HCT116 (cell line): ENCODE measurements at regions not wholly inside any gene's neighbourhood (a gene's known extent, or its start where the extent isn't known, plus 50 kb on each side); places are given as distances from the start of the nearest gene placed in this dataset.

ENCODE experiments used
- ATAC-seq: fragments of 200-7000 bp; cut with Tn5 transposase; 2 replicates; pipeline ENCODE4 v1.9.1; 2020; ENCODE audit warnings: mild to moderate bottlenecking, moderate library complexity
- BruUV-seq: library from RNA; stranded (reverse); fragments of 400-500 nt; replicated peaks from 2 replicates; lab custom pipeline; 2021; lab: Mats Ljungman, UMichigan
- CTCF ChIA-PET: fragments of 300-600 bp; sonication (Branson Sonifier 250); formaldehyde crosslinking; loops from one replicate; lab custom pipeline; 2021; ENCODE audit warnings: antibody characterized with exemption; lab: Charles Lee
- POLR2A ChIA-PET: fragments of 300-600, 350-600 bp; sonication (Branson Sonifier 250); formaldehyde crosslinking; loops from one replicate; lab custom pipeline; 2021; ENCODE audit warnings: antibody characterized with exemption; lab: Charles Lee
- RAD21 ChIA-PET, 2 experiments: fragments of 300-600 bp; sonication (Branson Sonifier 250); formaldehyde crosslinking; loops; one replicate each; lab custom pipeline; 2023; ENCODE audit warnings: low total read pairs in 2 of 2; ENCODE audit not compliant: uncharacterized antibody in 2 of 2, unreplicated experiment in 2 of 2, low non-redundant PET in 1 of 2; lab: Charles Lee
- DNase-seq: peaks from one replicate; pipeline ENCODE4 v3.0.0-alpha.2; 2010; ENCODE audit warnings: low read depth, low spot score
- H2AFZ ChIP-seq: fragments of 200-600 bp; shearing (Covaris generic), sonication (generic); 2 replicates; pipeline ENCODE4 v1.6.1; 2017; ENCODE audit warnings: low read depth, mixed run types, mixed read lengths, antibody characterized with exemption, low read length; ENCODE audit not compliant: poor library complexity, severe bottlenecking
- H3K27ac ChIP-seq: 2 replicates; pipeline ENCODE4 v1.5.1; 2012; ENCODE audit warnings: low read depth, low read length
- H3K27me3 ChIP-seq: fragments of 200-600 bp; sonication (generic); 2 replicates; pipeline ENCODE4 v1.6.1; 2016; ENCODE audit warnings: mixed run types, low read length, mixed read lengths; ENCODE audit not compliant: insufficient read depth
- H3K36me3 ChIP-seq, 2 experiments: fragments of 200-500 bp in 1 of 2; fragments of 200-600 bp in 1 of 2; sonication (Bioruptor generic) in 1 of 2; sonication (generic) in 1 of 2; 2 replicates each; pipeline versions ENCODE4 v1.5.1 to v1.6.1; 2014 to 2016; ENCODE audit warnings: low read length in 2 of 2, inconsistent platforms in 1 of 2, mixed read lengths in 1 of 2, mixed run types in 1 of 2; ENCODE audit not compliant: insufficient read depth in 2 of 2, control insufficient read depth in 1 of 2
- H3K4me1 ChIP-seq, 2 experiments: fragments of 200-600 bp in 1 of 2; sonication (generic) in 1 of 2; 2 replicates each; pipeline versions ENCODE4 v1.5.1 to v1.6.1; 2012 to 2017; ENCODE audit warnings: low read length in 2 of 2, inconsistent platforms in 1 of 2, mild to moderate bottlenecking in 1 of 2, mixed read lengths in 1 of 2, mixed run types in 1 of 2, moderate library complexity in 1 of 2; ENCODE audit not compliant: insufficient read depth in 2 of 2, control insufficient read depth in 1 of 2
- H3K4me2 ChIP-seq: fragments of 200-600 bp; sonication (generic); 2 replicates; pipeline ENCODE4 v1.6.1; 2017; ENCODE audit warnings: mixed run types, low read length, mixed read lengths
- H3K4me3 ChIP-seq, 2 experiments: fragments of 200-600 bp in 1 of 2; sonication (generic) in 1 of 2; replicated peaks in 1 of 2; 2 replicates each; pipeline ENCODE4 v1.5.1; 2011 to 2016; ENCODE audit warnings: low read length in 2 of 2, control low read depth in 1 of 2, low read depth in 1 of 2, mild to moderate bottlenecking in 1 of 2, mixed read lengths in 1 of 2, mixed run types in 1 of 2
- H3K79me2 ChIP-seq: fragments of 200-600 bp; sonication (generic); 2 replicates; pipeline ENCODE4 v1.6.1; 2017; ENCODE audit warnings: mild to moderate bottlenecking, mixed run types, low read length, moderate library complexity, mixed read lengths; ENCODE audit not compliant: insufficient read depth
- H3K9ac ChIP-seq: fragments of 200-600 bp; sonication (generic); 2 replicates; pipeline ENCODE4 v1.6.1; 2016; ENCODE audit warnings: low read length, mixed read lengths
- H3K9me2 ChIP-seq: fragments of 200-600 bp; sonication (generic), shearing (Covaris generic); 2 replicates; pipeline ENCODE4 v1.6.1; 2017; ENCODE audit warnings: mixed run types, mild to moderate bottlenecking, moderate library complexity; ENCODE audit not compliant: insufficient read depth
- H3K9me3 ChIP-seq, 2 experiments: fragments of 200-500 bp in 1 of 2; fragments of 200-600 bp in 1 of 2; sonication (Bioruptor generic) in 1 of 2; sonication (generic) in 1 of 2; 2 replicates each; pipeline ENCODE4 v1.6.1; 2014 to 2017; ENCODE audit warnings: low read length in 2 of 2, mixed read lengths in 2 of 2, inconsistent platforms in 1 of 2, low read depth in 1 of 2, mild to moderate bottlenecking in 1 of 2, mixed run types in 1 of 2, moderate library complexity in 1 of 2; ENCODE audit not compliant: control insufficient read depth in 1 of 2, insufficient read depth in 1 of 2
- H4K20me1 ChIP-seq: fragments of 200-600 bp; sonication (generic), shearing (Covaris generic); 2 replicates; pipeline ENCODE4 v1.6.1; 2017; ENCODE audit warnings: mixed run types, mild to moderate bottlenecking, moderate library complexity; ENCODE audit not compliant: insufficient read depth
- CBX3 ChIP-seq: IDR thresholded peaks from 2 replicates; pipeline ENCODE4 v1.6.1; 2012; ENCODE audit warnings: low read depth
- CEBPB ChIP-seq: IDR thresholded peaks from 2 replicates; pipeline ENCODE4 v1.6.1; 2012; ENCODE audit warnings: low read depth
- EGR1 ChIP-seq: IDR thresholded peaks from 2 replicates; pipeline ENCODE4 v1.6.1; 2012; ENCODE audit warnings: low read depth
- ELF1 ChIP-seq: IDR thresholded peaks from 2 replicates; pipeline ENCODE4 v1.6.1; 2012; ENCODE audit warnings: low read depth, borderline replicate concordance
- EZH2 ChIP-seq: fragments of 200-600 bp; sonication (generic); IDR thresholded peaks from 2 replicates; pipeline ENCODE4 v1.6.1; 2017; ENCODE audit warnings: antibody characterized with exemption, mixed run types
- FOSL1 ChIP-seq: IDR thresholded peaks from 2 replicates; pipeline ENCODE4 v1.6.1; 2012; ENCODE audit warnings: low read depth
- POLR2A ChIP-seq: IDR thresholded peaks from 2 replicates; pipeline ENCODE4 v1.7.0; 2011; ENCODE audit warnings: borderline replicate concordance; ENCODE audit not compliant: insufficient read depth, insufficient read length; ENCODE audit errors: extremely low read depth
- POLR2AphosphoS5 ChIP-seq: IDR thresholded peaks from 2 replicates; pipeline ENCODE4 v1.6.1; 2011; ENCODE audit warnings: mild to moderate bottlenecking, low read depth, low read length, moderate library complexity
- RAD21 ChIP-seq: IDR thresholded peaks from 2 replicates; pipeline ENCODE4 v1.6.1; 2012; ENCODE audit warnings: low read depth, mild to moderate bottlenecking
- SP1 ChIP-seq: IDR thresholded peaks from 2 replicates; pipeline ENCODE4 v1.6.1; 2012; ENCODE audit warnings: low read depth
- SRF ChIP-seq: IDR thresholded peaks from 2 replicates; pipeline ENCODE4 v1.6.1; 2012; ENCODE audit warnings: low read depth
- YY1 ChIP-seq: IDR thresholded peaks from 2 replicates; pipeline ENCODE4 v1.6.1; 2011; ENCODE audit warnings: low read length, low read depth, moderate library complexity, mild to moderate bottlenecking; ENCODE audit not compliant: insufficient replicate concordance; ENCODE audit errors: extremely low read depth
- ZFX ChIP-seq: fragments of 450-650 bp; IDR thresholded peaks from 2 replicates; pipeline ENCODE4 v1.6.1; 2017
- intact Hi-C: fragments of 100-400 bp; cut with micrococcal nuclease; formaldehyde crosslinking; loops from 2 replicates; pipeline ENCODE4 v1.10.0; 2022
- TF ChIP-seq, protein P1 (sequence below): IDR thresholded peaks from 2 replicates; pipeline ENCODE4 v1.6.1; 2011; ENCODE audit warnings: mild to moderate bottlenecking, low read length, moderate library complexity; ENCODE audit not compliant: insufficient replicate concordance; ENCODE audit errors: extremely low read depth
- TF ChIP-seq, protein P2 (sequence below), 3 experiments: fragments of 200-600 bp in 1 of 3; sonication (generic) in 1 of 3; IDR thresholded peaks in 2 of 3; conservative IDR thresholded peaks in 1 of 3; 2 replicates each; pipeline ENCODE4 v1.5.1; 2012 to 2017; ENCODE audit warnings: low read depth in 2 of 3, low read length in 2 of 3, antibody characterized with exemption in 1 of 3, borderline replicate concordance in 1 of 3, control low read depth in 1 of 3, mild to moderate bottlenecking in 1 of 3, mixed read lengths in 1 of 3, mixed run types in 1 of 3, moderate library complexity in 1 of 3; ENCODE audit not compliant: insufficient read depth in 1 of 3
- TF ChIP-seq, protein P3 (sequence below): IDR thresholded peaks from 2 replicates; pipeline ENCODE4 v1.6.1; 2012
- TF ChIP-seq, protein P4 (sequence below): IDR thresholded peaks from 2 replicates; pipeline ENCODE4 v1.6.1; 2012; ENCODE audit warnings: low read depth
- TF ChIP-seq, protein P5 (sequence below): IDR thresholded peaks from 2 replicates; pipeline ENCODE4 v1.6.1; 2012

DNA sequence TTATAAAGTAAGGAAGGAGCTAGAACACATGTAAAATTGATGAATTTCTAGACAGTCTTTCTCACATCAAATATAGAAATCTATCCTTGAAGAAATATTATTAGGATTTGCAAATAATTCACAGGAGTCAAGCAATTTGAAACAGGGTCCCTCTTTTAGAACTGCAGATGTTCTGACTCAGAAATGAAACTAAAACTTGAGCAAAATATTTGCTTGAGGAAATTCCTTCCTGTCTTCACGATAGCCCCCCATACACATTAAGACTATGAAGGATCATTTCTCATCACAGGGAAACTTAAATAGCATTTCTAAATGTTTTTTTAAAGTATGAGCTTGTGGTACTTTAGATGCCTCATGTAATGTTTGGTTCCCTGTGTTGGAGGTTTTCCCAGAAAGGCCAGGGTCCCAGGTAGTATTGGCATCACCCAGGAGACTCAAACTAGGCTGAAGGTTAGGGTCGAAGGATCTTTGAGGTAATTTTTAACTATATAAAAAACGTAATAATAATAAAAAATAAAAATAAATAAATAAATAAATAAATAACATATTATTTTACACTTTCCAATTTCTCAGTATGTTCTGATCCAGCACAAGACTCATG is 144.0 kb upstream of the TBX18 start:
- no peak for TF ChIP-seq EZH2
- TF ChIP-seq EGR1, result no peak
- no peak for TF ChIP-seq POLR2AphosphoS5
- no peak for TF ChIP-seq FOSL1
- TF ChIP-seq, protein P1, sequence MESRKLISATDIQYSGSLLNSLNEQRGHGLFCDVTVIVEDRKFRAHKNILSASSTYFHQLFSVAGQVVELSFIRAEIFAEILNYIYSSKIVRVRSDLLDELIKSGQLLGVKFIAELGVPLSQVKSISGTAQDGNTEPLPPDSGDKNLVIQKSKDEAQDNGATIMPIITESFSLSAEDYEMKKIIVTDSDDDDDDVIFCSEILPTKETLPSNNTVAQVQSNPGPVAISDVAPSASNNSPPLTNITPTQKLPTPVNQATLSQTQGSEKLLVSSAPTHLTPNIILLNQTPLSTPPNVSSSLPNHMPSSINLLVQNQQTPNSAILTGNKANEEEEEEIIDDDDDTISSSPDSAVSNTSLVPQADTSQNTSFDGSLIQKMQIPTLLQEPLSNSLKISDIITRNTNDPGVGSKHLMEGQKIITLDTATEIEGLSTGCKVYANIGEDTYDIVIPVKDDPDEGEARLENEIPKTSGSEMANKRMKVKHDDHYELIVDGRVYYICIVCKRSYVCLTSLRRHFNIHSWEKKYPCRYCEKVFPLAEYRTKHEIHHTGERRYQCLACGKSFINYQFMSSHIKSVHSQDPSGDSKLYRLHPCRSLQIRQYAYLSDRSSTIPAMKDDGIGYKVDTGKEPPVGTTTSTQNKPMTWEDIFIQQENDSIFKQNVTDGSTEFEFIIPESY, result no peak
- TF ChIP-seq ELF1, result no peak
- TF ChIP-seq CEBPB, result no peak
- TF ChIP-seq, protein P2, sequence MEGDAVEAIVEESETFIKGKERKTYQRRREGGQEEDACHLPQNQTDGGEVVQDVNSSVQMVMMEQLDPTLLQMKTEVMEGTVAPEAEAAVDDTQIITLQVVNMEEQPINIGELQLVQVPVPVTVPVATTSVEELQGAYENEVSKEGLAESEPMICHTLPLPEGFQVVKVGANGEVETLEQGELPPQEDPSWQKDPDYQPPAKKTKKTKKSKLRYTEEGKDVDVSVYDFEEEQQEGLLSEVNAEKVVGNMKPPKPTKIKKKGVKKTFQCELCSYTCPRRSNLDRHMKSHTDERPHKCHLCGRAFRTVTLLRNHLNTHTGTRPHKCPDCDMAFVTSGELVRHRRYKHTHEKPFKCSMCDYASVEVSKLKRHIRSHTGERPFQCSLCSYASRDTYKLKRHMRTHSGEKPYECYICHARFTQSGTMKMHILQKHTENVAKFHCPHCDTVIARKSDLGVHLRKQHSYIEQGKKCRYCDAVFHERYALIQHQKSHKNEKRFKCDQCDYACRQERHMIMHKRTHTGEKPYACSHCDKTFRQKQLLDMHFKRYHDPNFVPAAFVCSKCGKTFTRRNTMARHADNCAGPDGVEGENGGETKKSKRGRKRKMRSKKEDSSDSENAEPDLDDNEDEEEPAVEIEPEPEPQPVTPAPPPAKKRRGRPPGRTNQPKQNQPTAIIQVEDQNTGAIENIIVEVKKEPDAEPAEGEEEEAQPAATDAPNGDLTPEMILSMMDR (IDR thresholded peaks at IDR 0.05 in 2 of 3, conservative IDR thresholded peaks at IDR 0.05 in 1 of 3; ENCODE audit: borderline replicate concordance in 1 of 3, insufficient read depth in 1 of 3, low read depth in 2 of 3, low read length in 2 of 3), result no peak
- no peak for TF ChIP-seq ZFX
- no peak for TF ChIP-seq SP1
- no peak for TF ChIP-seq YY1
- TF ChIP-seq, protein P3, sequence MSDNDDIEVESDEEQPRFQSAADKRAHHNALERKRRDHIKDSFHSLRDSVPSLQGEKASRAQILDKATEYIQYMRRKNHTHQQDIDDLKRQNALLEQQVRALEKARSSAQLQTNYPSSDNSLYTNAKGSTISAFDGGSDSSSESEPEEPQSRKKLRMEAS, result no peak
- no peak for TF ChIP-seq SRF
- TF ChIP-seq, protein P4, sequence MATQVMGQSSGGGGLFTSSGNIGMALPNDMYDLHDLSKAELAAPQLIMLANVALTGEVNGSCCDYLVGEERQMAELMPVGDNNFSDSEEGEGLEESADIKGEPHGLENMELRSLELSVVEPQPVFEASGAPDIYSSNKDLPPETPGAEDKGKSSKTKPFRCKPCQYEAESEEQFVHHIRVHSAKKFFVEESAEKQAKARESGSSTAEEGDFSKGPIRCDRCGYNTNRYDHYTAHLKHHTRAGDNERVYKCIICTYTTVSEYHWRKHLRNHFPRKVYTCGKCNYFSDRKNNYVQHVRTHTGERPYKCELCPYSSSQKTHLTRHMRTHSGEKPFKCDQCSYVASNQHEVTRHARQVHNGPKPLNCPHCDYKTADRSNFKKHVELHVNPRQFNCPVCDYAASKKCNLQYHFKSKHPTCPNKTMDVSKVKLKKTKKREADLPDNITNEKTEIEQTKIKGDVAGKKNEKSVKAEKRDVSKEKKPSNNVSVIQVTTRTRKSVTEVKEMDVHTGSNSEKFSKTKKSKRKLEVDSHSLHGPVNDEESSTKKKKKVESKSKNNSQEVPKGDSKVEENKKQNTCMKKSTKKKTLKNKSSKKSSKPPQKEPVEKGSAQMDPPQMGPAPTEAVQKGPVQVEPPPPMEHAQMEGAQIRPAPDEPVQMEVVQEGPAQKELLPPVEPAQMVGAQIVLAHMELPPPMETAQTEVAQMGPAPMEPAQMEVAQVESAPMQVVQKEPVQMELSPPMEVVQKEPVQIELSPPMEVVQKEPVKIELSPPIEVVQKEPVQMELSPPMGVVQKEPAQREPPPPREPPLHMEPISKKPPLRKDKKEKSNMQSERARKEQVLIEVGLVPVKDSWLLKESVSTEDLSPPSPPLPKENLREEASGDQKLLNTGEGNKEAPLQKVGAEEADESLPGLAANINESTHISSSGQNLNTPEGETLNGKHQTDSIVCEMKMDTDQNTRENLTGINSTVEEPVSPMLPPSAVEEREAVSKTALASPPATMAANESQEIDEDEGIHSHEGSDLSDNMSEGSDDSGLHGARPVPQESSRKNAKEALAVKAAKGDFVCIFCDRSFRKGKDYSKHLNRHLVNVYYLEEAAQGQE, result no peak
- TF ChIP-seq RAD21, result no peak
- no peak for TF ChIP-seq POLR2A
- TF ChIP-seq, protein P5, sequence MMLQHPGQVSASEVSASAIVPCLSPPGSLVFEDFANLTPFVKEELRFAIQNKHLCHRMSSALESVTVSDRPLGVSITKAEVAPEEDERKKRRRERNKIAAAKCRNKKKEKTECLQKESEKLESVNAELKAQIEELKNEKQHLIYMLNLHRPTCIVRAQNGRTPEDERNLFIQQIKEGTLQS, result no peak
- TF ChIP-seq CBX3, result no peak
- no peak for DNase-seq
- Histone ChIP-seq H2AFZ (no peak overlapping the region), H3K9me3 (no peaks in the 10 kb centered on the region), H3K36me3 (no peaks in the 10 kb centered on the region), H3K27ac (no peak overlapping the region), H3K27me3 (peaks cover 19% of the 10 kb centered on the region; the same call in 1 of the 2 replicates), H3K4me2 (no peak overlapping the region), H4K20me1 (no peaks in the 10 kb centered on the region; the same call in 1 of the 2 replicates), H3K9ac (no peak overlapping the region), H3K9me2 (no peaks in the 10 kb centered on the region), H3K79me2 (no peaks in the 10 kb centered on the region), H3K4me1 (no peaks in the 10 kb centered on the region), H3K4me3 (no peak overlapping the region)
- ChIA-PET CTCF (no interaction called here), RAD21 (no interaction called here), POLR2A (no interaction called here)
- ATAC-seq, result no peak
- intact Hi-C loops, result no loop called here
- BruUV-seq, result no TSS peak
